Endodermal cell (in vitro differentiated cells): ENCODE measurements at regions not wholly inside any gene's neighbourhood (a gene's known extent, or its start where the extent isn't known, plus 50 kb on each side); places are given as distances from the start of the nearest gene placed in this dataset.
A peak's percentile ranks its signal among the peaks of the same experiment; 100 is the strongest.

Experiments used
- DNase-seq: peaks from one replicate; pipeline ENCODE4 v3.0.0-alpha.2; 2017
- H3K27ac ChIP-seq: 2 replicates; pipeline ENCODE4 v1.5.1; 2013; ENCODE audit warnings: mild to moderate bottlenecking, low read depth, low read length, moderate library complexity
- H3K27me3 ChIP-seq: 2 replicates; pipeline ENCODE4 v1.6.1; 2013; ENCODE audit warnings: mild to moderate bottlenecking, low read length, moderate library complexity; ENCODE audit not compliant: insufficient read depth, control insufficient read depth, poor library complexity, severe bottlenecking
- H3K36me3 ChIP-seq: 2 replicates; pipeline ENCODE4 v1.7.0; 2013; ENCODE audit warnings: mild to moderate bottlenecking, low read length, moderate library complexity; ENCODE audit not compliant: control insufficient read depth, insufficient read depth
- H3K4me1 ChIP-seq: one replicate; pipeline ENCODE4 v1.7.0; 2013; ENCODE audit warnings: low read length; ENCODE audit not compliant: control insufficient read depth, insufficient read depth
- H3K4me3 ChIP-seq: 2 replicates; pipeline ENCODE4 v1.5.1; 2013; ENCODE audit warnings: mild to moderate bottlenecking, low read length, moderate library complexity
- H3K9ac ChIP-seq: 2 replicates; pipeline ENCODE4 v1.6.1; 2013; ENCODE audit warnings: mild to moderate bottlenecking, low read length, moderate library complexity; ENCODE audit not compliant: poor library complexity, severe bottlenecking; ENCODE audit errors: extremely low read depth
- H3K9me3 ChIP-seq: 2 replicates; pipeline ENCODE4 v1.6.1; 2013; ENCODE audit warnings: mild to moderate bottlenecking, low read length, moderate library complexity; ENCODE audit not compliant: control insufficient read depth
- H3K27ac Mint-ChIP-seq: 2 replicates; pipeline ENCODE4 v1.8.0; 2020; ENCODE audit warnings: mixed read lengths
- H3K27me3 Mint-ChIP-seq: 2 replicates; pipeline ENCODE4 v1.8.0; 2021; ENCODE audit warnings: mild to moderate bottlenecking, mixed read lengths; ENCODE audit not compliant: insufficient read depth
- H3K36me3 Mint-ChIP-seq: 2 replicates; pipeline ENCODE4 v1.8.0; 2020; ENCODE audit warnings: low read depth, mixed read lengths
- H3K4me1 Mint-ChIP-seq: 2 replicates; pipeline ENCODE4 v1.8.0; 2020; ENCODE audit warnings: mixed read lengths
- H3K4me3 Mint-ChIP-seq: 2 replicates; pipeline ENCODE4 v1.8.0; 2020; ENCODE audit warnings: mild to moderate bottlenecking, moderate library complexity, mixed read lengths
- H3K9me3 Mint-ChIP-seq: 2 replicates; pipeline ENCODE4 v1.8.0; 2020; ENCODE audit warnings: mild to moderate bottlenecking, mixed read lengths
- WGBS, 2 experiments: methylation state at CpG; one replicate each; pipeline versions ENCODE4 v1.1.5 to v1.1.7; 2013; ENCODE audit warnings: missing lambda C conversion rate in 2 of 2, mixed read lengths in 1 of 2; ENCODE audit not compliant: insufficient coverage in 1 of 2, insufficient read length in 1 of 2; 5-methylcytosine and 5-hydroxymethylcytosine counted together
- TF ChIP-seq, protein P1 (sequence below): fragments of 200-600 bp; sonication (generic); conservative IDR thresholded peaks from 2 replicates; pipeline ENCODE4 v1.5.0; 2021; ENCODE audit warnings: antibody characterized with exemption, mild to moderate bottlenecking

DNA sequence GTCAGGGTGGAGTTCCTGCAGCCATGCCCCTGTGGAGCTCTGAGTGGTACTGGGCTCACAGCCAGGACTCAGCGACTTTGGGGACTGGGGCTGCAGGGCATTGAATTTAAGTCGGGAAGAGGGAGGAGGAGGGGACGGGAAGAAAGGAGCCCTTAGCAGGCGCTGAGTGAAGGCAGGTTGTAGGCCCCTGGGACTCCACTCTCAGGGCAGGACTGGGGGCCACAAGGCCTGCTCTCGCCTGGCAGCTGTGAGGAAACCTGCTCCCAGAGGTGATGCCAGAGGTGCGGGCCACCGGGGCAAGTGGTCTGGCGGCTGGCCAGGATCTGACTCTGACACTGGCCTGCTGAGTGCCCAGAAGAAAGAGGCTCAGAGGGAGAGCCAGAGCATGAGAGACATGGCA, 73.5 kb downstream of the EPHB3 start:
- TF ChIP-seq, protein P1, sequence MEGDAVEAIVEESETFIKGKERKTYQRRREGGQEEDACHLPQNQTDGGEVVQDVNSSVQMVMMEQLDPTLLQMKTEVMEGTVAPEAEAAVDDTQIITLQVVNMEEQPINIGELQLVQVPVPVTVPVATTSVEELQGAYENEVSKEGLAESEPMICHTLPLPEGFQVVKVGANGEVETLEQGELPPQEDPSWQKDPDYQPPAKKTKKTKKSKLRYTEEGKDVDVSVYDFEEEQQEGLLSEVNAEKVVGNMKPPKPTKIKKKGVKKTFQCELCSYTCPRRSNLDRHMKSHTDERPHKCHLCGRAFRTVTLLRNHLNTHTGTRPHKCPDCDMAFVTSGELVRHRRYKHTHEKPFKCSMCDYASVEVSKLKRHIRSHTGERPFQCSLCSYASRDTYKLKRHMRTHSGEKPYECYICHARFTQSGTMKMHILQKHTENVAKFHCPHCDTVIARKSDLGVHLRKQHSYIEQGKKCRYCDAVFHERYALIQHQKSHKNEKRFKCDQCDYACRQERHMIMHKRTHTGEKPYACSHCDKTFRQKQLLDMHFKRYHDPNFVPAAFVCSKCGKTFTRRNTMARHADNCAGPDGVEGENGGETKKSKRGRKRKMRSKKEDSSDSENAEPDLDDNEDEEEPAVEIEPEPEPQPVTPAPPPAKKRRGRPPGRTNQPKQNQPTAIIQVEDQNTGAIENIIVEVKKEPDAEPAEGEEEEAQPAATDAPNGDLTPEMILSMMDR, result no peak
- Histone ChIP-seq H3K4me3 (no peak overlapping the region), H3K9ac (no peak overlapping the region), H3K36me3 (no peaks in the 10 kb centered on the region), H3K4me1 (peaks cover 8% of the 10 kb centered on the region), H3K27me3 (no peaks in the 10 kb centered on the region), H3K27ac (no peak overlapping the region), H3K9me3 (no peaks in the 10 kb centered on the region)
- Mint-ChIP-seq H3K4me1 (peaks cover 38% of the 10 kb centered on the region), H3K36me3 (no peaks in the 10 kb centered on the region), H3K27ac (no peak overlapping the region), H3K9me3 (no peaks in the 10 kb centered on the region), H3K4me3 (no peak overlapping the region), H3K27me3 (peaks cover 14% of the 10 kb centered on the region)
- WGBS, 2 experiments, result 84 to 86% methylated on average over 7 to 8 of the region's 8 CpGs
- no peak for DNase-seq

DNA sequence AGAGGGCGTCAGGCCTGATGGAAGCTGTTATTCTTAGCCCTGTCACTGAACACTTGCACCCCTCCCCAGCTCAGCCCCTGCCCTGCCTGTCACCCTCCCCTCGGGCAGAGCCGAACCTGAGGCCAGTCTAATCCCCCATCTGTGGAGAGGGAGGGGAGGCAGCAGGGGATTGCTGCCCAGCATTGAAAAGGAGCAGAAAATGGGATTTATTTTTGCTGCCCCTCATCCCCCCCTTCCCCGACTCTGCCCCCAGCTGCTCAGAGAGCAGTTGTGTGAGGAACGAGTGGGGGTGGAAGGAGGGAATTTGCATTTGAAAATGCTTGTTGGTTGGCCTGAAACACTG, 71.6 kb downstream of the EPHB3 start:
- Histone ChIP-seq H3K27ac (peak overlapping the region; percentile 55), H3K27me3 (no peaks in the 10 kb centered on the region), H3K4me3 (no peak overlapping the region), H3K9me3 (no peaks in the 10 kb centered on the region), H3K4me1 (peaks cover 20% of the 10 kb centered on the region), H3K36me3 (no peaks in the 10 kb centered on the region), H3K9ac (no peak overlapping the region)
- no peak for DNase-seq
- H3K27ac Mint-ChIP-seq, result no peak overlapping the region
- no peak overlapping the region for H3K4me3 Mint-ChIP-seq
- TF ChIP-seq, protein P1, result no peak
- peaks cover 53% of the 10 kb centered on the region for H3K4me1 Mint-ChIP-seq
- H3K27me3 Mint-ChIP-seq, result peaks cover 10% of the 10 kb centered on the region
- 36% methylated on average over 5 of the region's 5 CpGs; no CpG with 5 or more reads in 1 of the 2 experiments for WGBS, 2 experiments
- H3K36me3 Mint-ChIP-seq, result no peaks in the 10 kb centered on the region
- no peaks in the 10 kb centered on the region for H3K9me3 Mint-ChIP-seq

DNA sequence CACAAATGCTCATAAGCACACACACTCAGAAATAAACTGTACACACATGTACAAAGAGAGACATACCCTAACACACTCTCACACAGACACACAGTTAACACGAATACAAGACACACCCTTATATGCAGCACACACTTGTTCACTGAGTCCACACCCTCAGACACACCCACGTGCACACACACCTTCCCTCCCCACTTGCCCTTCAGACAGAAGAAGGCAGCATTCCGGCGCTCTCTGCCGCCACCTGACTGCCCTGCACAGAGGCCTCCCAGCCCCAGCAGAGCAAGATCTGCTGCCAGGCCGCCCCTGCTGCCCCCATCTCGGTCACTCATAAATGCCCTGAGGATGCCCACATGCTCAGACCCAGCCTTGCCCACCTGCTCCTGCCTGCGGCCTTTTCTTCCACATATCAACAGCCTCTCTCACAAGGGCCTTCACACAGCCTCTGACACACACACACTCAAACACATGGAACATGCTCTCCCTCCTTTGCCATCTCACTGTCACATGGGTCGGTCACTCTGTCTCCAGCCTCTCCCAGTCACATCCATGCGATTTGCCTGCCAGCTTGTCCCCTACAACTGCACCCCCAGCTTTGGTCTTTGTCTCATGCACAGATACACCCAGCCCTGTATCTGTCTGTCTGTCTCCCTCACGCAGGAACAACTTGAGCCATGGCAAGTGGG, 71.1 kb downstream of the EPHB3 start:
- peak overlapping the region; percentile 55 for H3K27ac ChIP-seq

More for the DNA sequence above, 71.1 kb downstream of the EPHB3 start:
- 85 to 88% methylated on average over 4 to 11 of the region's 11 CpGs for WGBS, 2 experiments
- H3K4me3 ChIP-seq, result no peak overlapping the region
- no peak for DNase-seq
- Mint-ChIP-seq H3K4me3 (no peak overlapping the region), H3K36me3 (no peaks in the 10 kb centered on the region), H3K4me1 (peaks cover 53% of the 10 kb centered on the region), H3K27me3 (peaks cover 10% of the 10 kb centered on the region), H3K9me3 (no peaks in the 10 kb centered on the region), H3K27ac (no peak overlapping the region)
- H3K9ac ChIP-seq, result no peak overlapping the region
- no peaks in the 10 kb centered on the region for H3K9me3 ChIP-seq
- TF ChIP-seq, protein P1, result peak; percentile 21
- H3K36me3 ChIP-seq, result no peaks in the 10 kb centered on the region
- no peaks in the 10 kb centered on the region for H3K27me3 ChIP-seq
- H3K4me1 ChIP-seq, result peaks cover 20% of the 10 kb centered on the region
